ENCODE measurements at regions not wholly inside any gene's neighbourhood (a gene's known extent, or its start where the extent isn't known, plus 50 kb on each side); places are given as distances from the start of the nearest gene placed in this dataset.

DNA sequence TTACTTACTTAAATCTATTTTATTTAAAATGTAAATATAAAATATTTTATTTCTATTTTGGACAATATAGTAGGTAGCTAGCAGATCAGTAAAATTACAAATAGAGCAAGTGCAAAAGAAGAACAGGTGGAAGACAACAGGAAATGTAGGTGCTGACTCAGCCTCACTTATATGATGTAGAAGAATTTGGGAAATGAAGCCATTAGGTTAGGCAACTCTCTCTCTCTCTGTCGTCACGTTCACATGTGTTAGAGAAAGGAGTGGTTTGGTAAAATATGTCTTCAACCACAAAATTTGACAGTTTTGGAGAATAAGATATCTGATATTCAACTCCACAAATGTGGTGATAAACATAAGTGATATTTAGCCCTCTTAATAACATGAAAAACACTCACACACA is 532.5 kb upstream of the KCNMB2 start:
- Histone ChIP-seq H3K4me2 (ENCODE audit: low read depth, low read length) (no peak overlapping the region), H3K27ac (ENCODE audit: low read length) (no peak overlapping the region), H3K4me1 (ENCODE audit: low read length) (0 out of 2 replicates have a peak, but pooled peaks cover 3% of the 10 kb centered on the region), H3K36me3 (replicated peaks; ENCODE audit: insufficient read depth, low read length) (no peaks in the 10 kb centered on the region), H3K27me3 (replicated peaks; ENCODE audit: insufficient read depth, low read length) (no peaks in the 10 kb centered on the region), H3K4me3 (ENCODE audit: low read length) (no peak overlapping the region), H4K20me1 (ENCODE audit: insufficient read depth, low read length) (no peaks in the 10 kb centered on the region), H3K79me2 (ENCODE audit: low read length) (no peaks in the 10 kb centered on the region), H3K9me2 (replicated peaks; ENCODE audit: insufficient read depth, low read length) (no peaks in the 10 kb centered on the region), H3K9ac (ENCODE audit: low read length) (no peak overlapping the region), H2AFZ (ENCODE audit: low read length) (no peak overlapping the region), H3F3A (ENCODE audit: insufficient read depth, low read length) (no peaks in the 10 kb centered on the region), H3K9me3 (replicated peaks; ENCODE audit: insufficient read depth, low read length) (no peaks in the 10 kb centered on the region)
- no peak for TF ChIP-seq EZH2 (optimal IDR thresholded peaks at IDR 0.05; ENCODE audit: low read depth, low read length)
- no peak for TF ChIP-seq EZH2phosphoT487 (IDR thresholded peaks at IDR 0.05; ENCODE audit: low read length)
- no peak for DNase-seq

DNA sequence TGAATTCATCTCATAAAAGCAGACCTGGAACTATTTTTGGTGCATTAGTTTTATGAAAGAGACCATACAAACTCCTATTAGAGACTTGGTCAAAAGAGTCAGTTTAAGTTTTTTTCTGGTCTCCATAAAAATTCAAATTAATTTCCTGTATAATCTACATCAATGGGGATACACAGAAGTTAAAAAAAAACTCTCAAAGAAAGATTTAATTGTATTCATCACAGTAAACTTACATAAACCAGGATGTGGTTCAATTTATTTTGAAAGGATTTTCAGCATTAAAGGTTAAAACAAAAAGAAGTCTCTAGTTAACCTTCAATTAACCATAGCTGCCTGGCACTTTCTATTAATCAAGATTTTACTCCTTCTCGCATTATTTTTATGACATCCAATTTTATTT is 530.3 kb upstream of the KCNMB2 start:
- Histone ChIP-seq H3K36me3 (replicated peaks; ENCODE audit: insufficient read depth, low read length) (no peaks in the 10 kb centered on the region), H3K27ac (ENCODE audit: low read length) (no peak overlapping the region)

DNA sequence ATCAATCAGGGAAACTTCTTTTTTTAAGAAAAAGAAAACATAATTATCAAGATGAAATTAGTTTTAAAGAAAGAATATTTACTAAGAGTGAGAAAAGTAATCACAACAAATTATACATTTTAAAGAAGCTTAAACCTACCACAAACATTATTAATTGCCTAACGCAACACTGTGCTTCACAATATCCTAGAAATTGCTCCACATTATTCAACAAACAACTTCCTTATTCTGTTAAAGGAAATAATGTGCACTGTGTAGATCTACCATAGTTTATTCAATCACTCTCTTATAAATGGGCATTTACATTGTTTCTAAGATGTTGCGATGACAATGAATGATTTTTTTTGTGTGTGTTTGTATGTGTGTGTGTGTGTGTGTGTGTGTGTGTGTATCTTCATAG is 525.9 kb upstream of the KCNMB2 start:
- H3K4me3 ChIP-seq (ENCODE audit: low read length): no peak overlapping the region
- H3K27me3 ChIP-seq (replicated peaks; ENCODE audit: insufficient read depth, low read length): no peaks in the 10 kb centered on the region
- no peak for DNase-seq
- H3K27ac ChIP-seq (ENCODE audit: low read length): no peak overlapping the region
- no peaks in the 10 kb centered on the region for H4K20me1 ChIP-seq (ENCODE audit: insufficient read depth, low read length)
- no peak for TF ChIP-seq EZH2 (optimal IDR thresholded peaks at IDR 0.05; ENCODE audit: low read depth, low read length)
- TF ChIP-seq EZH2phosphoT487 (IDR thresholded peaks at IDR 0.05; ENCODE audit: low read length): no peak
- no peak overlapping the region for H2AFZ ChIP-seq (ENCODE audit: low read length)
- H3F3A ChIP-seq (ENCODE audit: insufficient read depth, low read length): no peaks in the 10 kb centered on the region
- H3K4me1 ChIP-seq (ENCODE audit: low read length): no peaks in the 10 kb centered on the region
- no peaks in the 10 kb centered on the region for H3K9me2 ChIP-seq (replicated peaks; ENCODE audit: insufficient read depth, low read length)
- H3K36me3 ChIP-seq (replicated peaks; ENCODE audit: insufficient read depth, low read length): no peaks in the 10 kb centered on the region
- no peak overlapping the region for H3K4me2 ChIP-seq (ENCODE audit: low read depth, low read length)
- no peak overlapping the region for H3K9ac ChIP-seq (ENCODE audit: low read length)
- H3K79me2 ChIP-seq (ENCODE audit: low read length): no peaks in the 10 kb centered on the region
- no peaks in the 10 kb centered on the region for H3K9me3 ChIP-seq (replicated peaks; ENCODE audit: insufficient read depth, low read length)

More for the DNA sequence above, 530.3 kb upstream of the KCNMB2 start:
- Histone ChIP-seq H2AFZ (ENCODE audit: low read length) (no peak overlapping the region), H3K4me1 (ENCODE audit: low read length) (0 out of 2 replicates have a peak, but pooled peaks cover 3% of the 10 kb centered on the region), H3K9me2 (replicated peaks; ENCODE audit: insufficient read depth, low read length) (no peaks in the 10 kb centered on the region), H3K9me3 (replicated peaks; ENCODE audit: insufficient read depth, low read length) (no peaks in the 10 kb centered on the region), H3K27me3 (replicated peaks; ENCODE audit: insufficient read depth, low read length) (no peaks in the 10 kb centered on the region), H3K79me2 (ENCODE audit: low read length) (no peaks in the 10 kb centered on the region), H3F3A (ENCODE audit: insufficient read depth, low read length) (no peaks in the 10 kb centered on the region), H4K20me1 (ENCODE audit: insufficient read depth, low read length) (no peaks in the 10 kb centered on the region), H3K9ac (ENCODE audit: low read length) (no peak overlapping the region), H3K4me3 (ENCODE audit: low read length) (no peak overlapping the region), H3K4me2 (ENCODE audit: low read depth, low read length) (no peak overlapping the region)
- TF ChIP-seq, protein P1, sequence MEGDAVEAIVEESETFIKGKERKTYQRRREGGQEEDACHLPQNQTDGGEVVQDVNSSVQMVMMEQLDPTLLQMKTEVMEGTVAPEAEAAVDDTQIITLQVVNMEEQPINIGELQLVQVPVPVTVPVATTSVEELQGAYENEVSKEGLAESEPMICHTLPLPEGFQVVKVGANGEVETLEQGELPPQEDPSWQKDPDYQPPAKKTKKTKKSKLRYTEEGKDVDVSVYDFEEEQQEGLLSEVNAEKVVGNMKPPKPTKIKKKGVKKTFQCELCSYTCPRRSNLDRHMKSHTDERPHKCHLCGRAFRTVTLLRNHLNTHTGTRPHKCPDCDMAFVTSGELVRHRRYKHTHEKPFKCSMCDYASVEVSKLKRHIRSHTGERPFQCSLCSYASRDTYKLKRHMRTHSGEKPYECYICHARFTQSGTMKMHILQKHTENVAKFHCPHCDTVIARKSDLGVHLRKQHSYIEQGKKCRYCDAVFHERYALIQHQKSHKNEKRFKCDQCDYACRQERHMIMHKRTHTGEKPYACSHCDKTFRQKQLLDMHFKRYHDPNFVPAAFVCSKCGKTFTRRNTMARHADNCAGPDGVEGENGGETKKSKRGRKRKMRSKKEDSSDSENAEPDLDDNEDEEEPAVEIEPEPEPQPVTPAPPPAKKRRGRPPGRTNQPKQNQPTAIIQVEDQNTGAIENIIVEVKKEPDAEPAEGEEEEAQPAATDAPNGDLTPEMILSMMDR (IDR thresholded peaks at IDR 0.05; ENCODE audit: low read length): no peak
- no peak for TF ChIP-seq EZH2phosphoT487 (IDR thresholded peaks at IDR 0.05; ENCODE audit: low read length)
- TF ChIP-seq EZH2 (optimal IDR thresholded peaks at IDR 0.05; ENCODE audit: low read depth, low read length): no peak
- no peak for DNase-seq

DNA sequence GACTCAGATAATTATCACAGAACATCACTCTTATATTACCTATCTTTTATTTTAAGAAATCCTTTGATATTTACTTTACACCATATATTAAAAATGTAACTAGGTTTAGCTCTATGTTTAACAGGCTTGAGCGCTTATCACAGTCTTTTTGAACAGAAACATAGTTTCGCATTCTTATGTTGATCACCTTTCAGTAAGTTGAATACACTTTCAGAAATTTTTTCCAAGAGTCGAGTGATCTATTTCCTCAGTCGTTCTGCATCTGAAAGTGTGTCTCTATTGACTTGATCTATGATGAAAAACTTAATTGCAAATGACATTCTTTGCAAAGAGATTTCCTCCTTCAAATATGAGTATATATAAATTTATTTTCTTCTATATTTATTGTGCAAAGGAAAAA is 516.6 kb upstream of the KCNMB2 start:
- H3K4me2 ChIP-seq (ENCODE audit: low read depth, low read length): no peak overlapping the region
- no peaks in the 10 kb centered on the region for H3K27me3 ChIP-seq (replicated peaks; ENCODE audit: insufficient read depth, low read length)
- H4K20me1 ChIP-seq (ENCODE audit: insufficient read depth, low read length): no peaks in the 10 kb centered on the region
- no peak overlapping the region for H3K9ac ChIP-seq (ENCODE audit: low read length)
- no peaks in the 10 kb centered on the region for H3F3A ChIP-seq (ENCODE audit: insufficient read depth, low read length)
- no peaks in the 10 kb centered on the region for H3K4me1 ChIP-seq (ENCODE audit: low read length)
- H3K79me2 ChIP-seq (ENCODE audit: low read length): no peaks in the 10 kb centered on the region
- no peaks in the 10 kb centered on the region for H3K9me3 ChIP-seq (replicated peaks; ENCODE audit: insufficient read depth, low read length)
- no peaks in the 10 kb centered on the region for H3K9me2 ChIP-seq (replicated peaks; ENCODE audit: insufficient read depth, low read length)
- TF ChIP-seq EZH2 (optimal IDR thresholded peaks at IDR 0.05; ENCODE audit: low read depth, low read length) (no peak), EZH2phosphoT487 (IDR thresholded peaks at IDR 0.05; ENCODE audit: low read length) (no peak)
- TF ChIP-seq, protein P1 (IDR thresholded peaks at IDR 0.05; ENCODE audit: low read length): no peak
- H3K27ac ChIP-seq (ENCODE audit: low read length): no peak overlapping the region
- H2AFZ ChIP-seq (ENCODE audit: low read length): no peak overlapping the region
- DNase-seq: no peak
- no peaks in the 10 kb centered on the region for H3K36me3 ChIP-seq (replicated peaks; ENCODE audit: insufficient read depth, low read length)
- no peak overlapping the region for H3K4me3 ChIP-seq (ENCODE audit: low read length)

Measured in MM.1S (cell line).